Activated gamma-delta T cell treated with Interleukin-2 at 50 U/mL for 16 hours (primary cell): ENCODE measurements at regions not wholly inside any gene's neighbourhood (a gene's known extent, or its start where the extent isn't known, plus 50 kb on each side); places are given as distances from the start of the nearest gene placed in this dataset.

ENCODE experiments used
- DNase-seq: peaks from one replicate; pipeline ENCODE4 v3.0.0-alpha.2; 2020

- DNase-seq, result no peak
Measured at GRCh38 chr15:46450112-46450809, 815.4 kb downstream of the SQOR start.

DNA sequence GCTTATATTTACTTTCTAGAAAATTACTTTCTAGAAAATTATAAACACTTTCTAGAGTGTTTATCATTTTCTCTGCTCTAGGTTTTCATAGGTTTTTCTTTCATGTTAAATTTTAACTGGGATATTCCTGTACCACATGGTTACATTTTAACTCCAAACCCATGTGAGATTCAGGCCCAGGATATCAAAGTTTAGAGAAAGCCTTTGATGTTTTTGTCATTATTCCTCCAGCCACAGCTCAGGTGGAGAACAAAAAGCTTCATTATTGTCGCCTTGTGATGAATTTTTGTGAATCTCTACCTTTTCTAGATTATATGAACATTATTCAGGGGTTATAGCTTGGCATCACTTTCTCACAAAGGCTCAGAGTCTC is 816.0 kb downstream of the SQOR start:
- no peak for DNase-seq

DNA sequence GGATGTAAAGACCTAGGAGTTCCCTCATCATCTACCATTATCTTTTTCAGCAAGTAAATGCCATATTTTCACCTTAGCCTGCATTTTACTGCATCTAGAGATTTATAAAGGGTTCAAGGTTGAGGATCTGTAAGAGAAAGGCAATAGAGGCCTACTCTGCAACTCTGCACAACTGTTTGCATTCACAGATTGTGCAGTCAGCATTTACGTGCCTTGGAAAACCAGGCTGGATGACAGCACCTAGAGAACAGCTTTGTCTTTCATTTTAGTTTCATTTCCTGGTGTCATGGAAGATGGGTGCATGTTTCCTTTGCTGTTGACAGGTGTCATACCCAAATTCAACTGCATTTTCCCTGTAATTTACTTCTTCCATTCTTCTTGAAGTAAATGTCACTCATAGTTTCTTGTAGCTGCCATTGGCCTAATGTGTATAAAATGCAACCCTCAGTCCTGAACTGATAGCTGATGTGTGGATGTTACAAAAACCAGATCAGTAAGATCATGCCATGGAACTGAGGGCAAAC is 817.5 kb downstream of the SQOR start:
- no peak for DNase-seq

DNA sequence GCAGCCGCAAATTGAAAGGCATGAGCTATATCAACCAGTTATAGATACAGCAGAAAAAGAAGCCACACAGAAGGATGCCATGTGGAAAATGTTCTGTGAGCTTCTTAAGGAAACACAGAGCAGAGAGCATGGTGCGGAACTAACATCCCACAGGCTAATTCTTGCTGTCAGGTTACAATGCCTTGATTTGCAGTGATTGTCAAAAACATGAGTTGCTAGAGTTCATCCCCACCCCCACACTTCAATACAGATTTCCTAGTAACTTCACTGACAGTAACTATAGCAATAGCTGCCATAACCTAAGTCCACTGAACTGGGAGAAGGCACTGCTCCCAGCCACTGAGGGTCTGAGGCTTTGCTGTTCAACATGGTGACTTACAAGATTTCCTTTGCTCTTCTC is 821.6 kb downstream of the SQOR start:
- no peak for DNase-seq

DNA sequence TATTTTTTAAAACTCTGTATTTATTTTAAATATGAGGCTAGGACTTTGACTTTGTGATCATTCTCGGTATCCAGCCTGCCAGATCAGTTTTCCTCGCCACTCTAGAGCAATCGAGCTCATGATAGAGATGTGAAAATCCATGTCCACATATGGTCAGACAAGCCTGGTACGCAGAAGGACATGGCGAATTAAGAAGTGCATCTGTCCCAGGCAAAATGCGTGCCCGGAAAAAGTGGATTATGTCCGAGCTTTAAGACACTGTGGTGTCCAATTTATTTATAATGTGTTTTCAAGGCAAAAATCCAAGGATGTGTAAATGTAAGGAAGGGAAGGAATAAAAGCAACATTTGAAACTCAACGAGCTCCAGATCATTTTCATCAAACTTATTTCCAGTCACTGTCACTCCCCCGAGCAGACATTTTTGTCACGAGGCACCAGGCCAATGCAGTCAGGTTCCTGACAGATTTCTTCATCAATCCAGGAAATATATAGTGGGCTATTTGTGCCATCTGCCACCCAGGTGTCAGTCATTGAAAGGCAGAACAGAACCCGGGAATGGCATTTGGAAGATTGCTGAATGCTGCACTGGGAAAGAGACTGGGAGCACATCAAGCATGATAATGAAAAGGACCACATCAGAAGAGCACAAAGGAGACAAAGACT is 825.7 kb downstream of the SQOR start:
- no peak for DNase-seq

DNA sequence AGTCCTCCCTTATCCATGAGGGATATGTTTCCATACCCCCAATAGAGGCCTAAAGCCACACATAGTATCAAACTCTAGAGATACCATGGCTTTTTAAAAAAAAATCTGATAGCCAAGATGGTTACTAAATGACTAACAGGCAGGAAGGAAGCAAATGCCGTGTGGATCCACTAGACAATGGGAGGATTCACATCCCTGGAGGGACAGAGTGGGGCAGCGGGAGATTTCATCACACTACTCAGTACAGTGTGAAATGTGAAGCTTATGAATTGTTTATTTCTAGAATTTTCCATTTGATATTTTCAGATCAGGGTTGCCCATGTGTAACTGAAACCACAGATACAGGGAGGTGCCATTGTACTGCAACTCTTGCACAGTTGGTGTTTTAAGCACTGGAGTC is 826.6 kb downstream of the SQOR start:
- DNase-seq, result no peak

DNA sequence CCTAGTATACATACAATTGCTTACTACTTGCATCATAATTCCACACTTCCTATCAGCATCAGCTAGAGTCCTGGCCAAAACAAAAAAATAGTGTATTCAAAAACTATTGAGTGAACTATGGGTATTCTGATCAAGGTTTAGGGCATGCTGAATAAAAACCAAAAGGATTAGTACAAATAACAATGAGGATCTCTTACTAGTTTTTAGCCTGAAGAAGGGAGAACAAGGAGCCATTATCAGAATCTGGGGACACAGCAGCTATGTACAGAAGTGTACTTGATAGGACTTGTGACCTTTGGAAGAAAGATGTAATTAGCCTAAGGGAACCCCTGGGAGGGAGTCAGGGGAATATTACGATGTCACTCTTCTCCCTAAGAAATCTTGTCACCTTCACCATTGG is 832.2 kb downstream of the SQOR start:
- no peak for DNase-seq

- DNase-seq, result no peak
Measured at GRCh38 chr15:46471096-46471495, 836.3 kb downstream of the SQOR start.

DNA sequence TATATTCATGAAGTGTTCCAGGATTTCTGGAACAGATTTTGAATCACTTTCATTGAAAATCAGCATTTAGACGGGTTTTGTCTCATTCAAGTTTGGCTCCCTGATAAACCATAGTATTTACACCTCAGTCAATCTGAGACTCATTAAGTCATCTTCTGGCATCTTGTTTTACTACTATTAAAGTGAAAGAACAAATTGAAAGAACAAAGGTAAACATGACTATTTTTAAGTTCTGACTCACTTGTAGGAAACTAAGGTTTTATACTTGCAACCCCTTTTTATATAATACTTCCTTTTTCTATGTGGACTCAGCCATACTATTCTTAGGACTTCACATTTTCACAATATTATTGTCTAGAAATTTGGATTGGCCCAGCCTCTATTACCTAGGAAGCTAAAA is 854.4 kb downstream of the SQOR start:
- no peak for DNase-seq

GRCh38 chr15:46496491-46497115 is 861.8 kb downstream of the SQOR start:
- DNase-seq, result no peak

GRCh38 chr15:46502667-46503066 is 867.8 kb downstream of the SQOR start:
- DNase-seq, result no peak

GRCh38 chr15:46518381-46518780 is 883.6 kb downstream of the SQOR start:
- no peak for DNase-seq

- DNase-seq, result no peak
Measured at GRCh38 chr15:46523701-46524100, 888.9 kb downstream of the SQOR start.

GRCh38 chr15:46525984-46526725 is 891.3 kb downstream of the SQOR start:
- no peak for DNase-seq

DNA sequence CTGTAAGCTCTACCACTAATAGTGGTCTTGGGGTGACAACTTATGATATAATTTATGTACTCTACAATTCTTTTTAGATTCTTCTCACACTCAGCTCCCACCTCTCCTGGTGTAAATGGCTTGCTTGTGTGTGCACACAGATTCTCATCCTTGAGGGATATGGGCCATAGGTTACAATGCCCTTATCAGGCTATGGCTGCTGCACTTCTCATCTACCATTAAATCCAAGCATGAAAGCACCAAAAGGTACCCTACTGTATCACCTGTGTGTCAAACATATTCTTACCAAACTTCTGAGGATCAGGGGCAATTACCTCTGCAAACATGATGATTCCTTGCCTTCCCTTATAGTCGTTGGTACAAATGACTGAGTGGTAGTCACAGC is 891.9 kb downstream of the SQOR start:
- no peak for DNase-seq

GRCh38 chr15:46543626-46544025 is 908.8 kb downstream of the SQOR start:
- DNase-seq, result no peak

GRCh38 chr15:46548989-46549388 is 914.2 kb downstream of the SQOR start:
- DNase-seq, result no peak

DNA sequence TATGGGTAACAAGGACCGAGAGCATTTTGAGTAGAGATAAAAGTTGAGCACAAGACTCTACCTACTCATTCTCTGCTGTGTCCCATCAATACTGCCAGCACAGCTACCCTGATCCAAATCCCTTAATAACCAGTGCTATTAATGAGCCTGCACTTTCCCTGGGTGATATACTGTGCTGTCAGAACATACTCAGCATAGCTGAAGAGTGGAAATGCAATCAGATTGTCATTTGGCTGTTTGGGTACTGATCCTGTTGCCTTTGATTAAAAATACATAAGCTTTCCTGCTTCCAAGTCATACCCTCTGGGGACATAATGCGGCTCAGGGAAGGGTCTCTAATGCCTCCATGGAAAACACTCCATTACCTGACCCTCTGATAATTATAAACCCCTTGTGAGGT is 917.5 kb downstream of the SQOR start:
- DNase-seq, result no peak

DNA sequence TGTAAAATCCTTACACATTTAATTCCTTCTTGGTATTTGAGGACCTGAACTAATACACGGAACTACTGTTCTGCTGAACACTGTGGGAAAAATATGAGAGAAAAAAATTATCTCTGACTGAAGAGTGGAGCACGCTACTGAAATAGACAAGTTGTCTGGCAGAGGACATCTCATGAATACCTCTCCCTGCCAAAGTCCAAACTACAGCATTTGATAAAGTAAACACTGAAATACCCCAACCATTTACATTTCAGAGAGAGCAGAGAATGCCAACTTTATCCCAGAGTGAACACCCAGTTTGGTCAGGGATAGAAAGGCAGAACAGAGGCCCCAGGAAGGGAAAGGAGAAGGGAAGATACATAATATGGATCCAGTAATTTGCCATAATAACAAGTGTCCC is 920.7 kb downstream of the SQOR start:
- no peak for DNase-seq

DNA sequence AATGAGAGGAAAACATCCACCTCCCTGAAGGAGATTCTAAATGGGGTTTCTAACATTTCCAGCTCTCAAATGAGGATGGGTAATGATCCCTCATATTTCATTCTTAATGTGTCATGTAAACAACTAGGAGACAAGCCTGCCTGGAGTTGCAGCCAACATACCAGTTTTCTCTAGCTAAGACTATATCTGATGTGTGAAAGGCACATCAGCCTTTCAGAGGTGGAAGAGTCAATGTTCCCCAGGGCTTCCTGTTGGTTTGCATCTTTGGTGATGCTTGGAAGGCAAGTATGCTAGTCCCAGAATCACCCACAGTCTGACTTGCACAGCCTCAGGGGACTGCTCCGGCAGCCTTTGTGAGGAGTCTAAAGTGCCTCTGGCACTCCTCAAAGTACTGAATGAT is 921.2 kb downstream of the SQOR start:
- no peak for DNase-seq

- no peak for DNase-seq
Measured at GRCh38 chr15:46556559-46557379, 921.9 kb downstream of the SQOR start.

- DNase-seq, result no peak
Measured at GRCh38 chr15:46567968-46568367, 933.1 kb downstream of the SQOR start.

DNA sequence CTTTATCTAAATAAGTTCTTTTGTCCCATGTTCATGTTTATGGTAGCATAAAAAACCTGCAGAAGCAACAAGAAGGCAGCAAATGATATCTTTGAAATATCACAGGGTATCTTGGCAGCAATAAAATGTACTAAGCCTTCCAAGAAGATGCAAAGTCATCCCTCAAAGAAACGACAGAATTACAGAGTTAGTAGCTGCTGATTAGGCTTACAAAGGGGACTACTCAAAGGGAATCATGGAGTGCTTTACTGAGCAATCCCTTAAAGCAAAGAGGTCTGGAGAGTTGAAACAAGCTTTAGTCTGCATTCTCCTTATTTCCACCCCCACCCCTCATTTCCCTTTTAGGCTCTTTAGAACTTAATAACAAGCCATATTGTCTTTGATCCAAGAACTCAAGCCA is 935.0 kb downstream of the SQOR start:
- no peak for DNase-seq
